HFF-Myc (cell line): ENCODE measurements at regions not wholly inside any gene's neighbourhood (a gene's known extent, or its start where the extent isn't known, plus 50 kb on each side); places are given as distances from the start of the nearest gene placed in this dataset.
"Not testable (repeated sequence)": the region's sequence is repeated elsewhere in the genome, so short reads cannot be mapped to it uniquely, and the experiment has no call there.

Experiments used
- DNase-seq: peaks from one replicate; pipeline ENCODE4 v3.0.0-alpha.2; 2011; ENCODE audit warnings: low read depth; ENCODE audit errors: extremely low read depth
- H3K4me3 ChIP-seq: replicated peaks from 2 replicates; pipeline ENCODE4 v1.5.1; 2011; ENCODE audit warnings: low read depth, mild to moderate bottlenecking, control low read depth, low read length
- TF ChIP-seq, protein P1 (sequence below): IDR thresholded peaks from 2 replicates; pipeline ENCODE4 v1.5.1; 2012; ENCODE audit warnings: mild to moderate bottlenecking, low read depth, low read length, control low read depth; ENCODE audit errors: missing control alignments

DNA sequence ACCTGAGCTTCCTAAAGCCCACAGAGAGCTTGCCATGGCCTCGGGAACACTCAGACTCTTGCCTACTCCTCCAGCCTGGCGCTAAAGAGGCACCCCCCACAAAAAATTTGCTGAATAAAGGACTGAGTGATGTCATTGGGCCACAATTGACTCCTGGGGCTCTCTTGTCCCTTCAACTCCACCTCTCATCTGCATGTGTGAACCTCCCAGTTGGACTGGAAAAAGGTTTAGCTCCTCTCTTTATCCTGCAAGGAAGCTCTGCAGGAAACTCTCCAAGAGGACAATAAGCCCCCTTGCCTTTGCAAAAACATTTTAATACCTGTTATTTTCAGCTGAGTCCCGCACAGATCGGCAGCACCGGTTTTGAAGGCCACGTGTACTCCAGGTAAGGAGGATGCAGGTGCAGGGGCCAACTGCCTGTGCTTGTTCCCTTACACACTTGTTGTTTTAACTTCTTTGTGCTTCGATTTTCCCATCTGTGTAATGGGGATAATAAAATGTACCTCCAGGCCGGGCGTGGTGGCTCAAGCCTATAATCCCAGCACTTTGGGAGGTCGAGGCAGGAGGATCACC is 107.3 kb downstream of the TFAP2C start:
- TF ChIP-seq, protein P1, sequence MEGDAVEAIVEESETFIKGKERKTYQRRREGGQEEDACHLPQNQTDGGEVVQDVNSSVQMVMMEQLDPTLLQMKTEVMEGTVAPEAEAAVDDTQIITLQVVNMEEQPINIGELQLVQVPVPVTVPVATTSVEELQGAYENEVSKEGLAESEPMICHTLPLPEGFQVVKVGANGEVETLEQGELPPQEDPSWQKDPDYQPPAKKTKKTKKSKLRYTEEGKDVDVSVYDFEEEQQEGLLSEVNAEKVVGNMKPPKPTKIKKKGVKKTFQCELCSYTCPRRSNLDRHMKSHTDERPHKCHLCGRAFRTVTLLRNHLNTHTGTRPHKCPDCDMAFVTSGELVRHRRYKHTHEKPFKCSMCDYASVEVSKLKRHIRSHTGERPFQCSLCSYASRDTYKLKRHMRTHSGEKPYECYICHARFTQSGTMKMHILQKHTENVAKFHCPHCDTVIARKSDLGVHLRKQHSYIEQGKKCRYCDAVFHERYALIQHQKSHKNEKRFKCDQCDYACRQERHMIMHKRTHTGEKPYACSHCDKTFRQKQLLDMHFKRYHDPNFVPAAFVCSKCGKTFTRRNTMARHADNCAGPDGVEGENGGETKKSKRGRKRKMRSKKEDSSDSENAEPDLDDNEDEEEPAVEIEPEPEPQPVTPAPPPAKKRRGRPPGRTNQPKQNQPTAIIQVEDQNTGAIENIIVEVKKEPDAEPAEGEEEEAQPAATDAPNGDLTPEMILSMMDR, result no peak
- no peak for DNase-seq
- no peak overlapping the region for H3K4me3 ChIP-seq

DNA sequence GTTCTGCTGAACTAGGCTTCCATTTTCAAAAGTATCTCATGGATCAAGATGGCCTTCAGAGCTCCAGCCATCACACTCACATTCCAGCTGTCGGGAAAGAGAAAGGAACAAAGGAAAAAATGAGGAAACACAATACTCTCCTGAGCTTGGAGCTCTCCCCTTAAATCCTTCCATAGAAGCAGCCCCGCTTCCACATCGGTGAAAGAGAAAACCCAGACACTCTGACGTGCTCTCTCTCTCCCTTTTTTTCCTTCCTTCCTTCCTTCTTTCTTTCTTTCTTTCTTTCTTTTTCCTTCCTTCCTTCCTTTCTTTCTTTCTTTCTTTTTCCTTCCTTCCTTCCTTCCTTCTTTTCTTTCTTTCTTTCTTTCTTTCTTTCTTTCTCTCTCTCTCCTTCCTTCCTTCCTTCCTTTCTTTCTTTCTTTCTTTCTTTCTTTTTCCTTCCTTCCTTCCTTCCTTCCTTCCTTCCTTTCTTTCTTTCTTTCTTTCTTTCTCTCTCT is 115.3 kb downstream of the TFAP2C start:
- not testable (repeated sequence) for H3K4me3 ChIP-seq, DNase-seq

DNA sequence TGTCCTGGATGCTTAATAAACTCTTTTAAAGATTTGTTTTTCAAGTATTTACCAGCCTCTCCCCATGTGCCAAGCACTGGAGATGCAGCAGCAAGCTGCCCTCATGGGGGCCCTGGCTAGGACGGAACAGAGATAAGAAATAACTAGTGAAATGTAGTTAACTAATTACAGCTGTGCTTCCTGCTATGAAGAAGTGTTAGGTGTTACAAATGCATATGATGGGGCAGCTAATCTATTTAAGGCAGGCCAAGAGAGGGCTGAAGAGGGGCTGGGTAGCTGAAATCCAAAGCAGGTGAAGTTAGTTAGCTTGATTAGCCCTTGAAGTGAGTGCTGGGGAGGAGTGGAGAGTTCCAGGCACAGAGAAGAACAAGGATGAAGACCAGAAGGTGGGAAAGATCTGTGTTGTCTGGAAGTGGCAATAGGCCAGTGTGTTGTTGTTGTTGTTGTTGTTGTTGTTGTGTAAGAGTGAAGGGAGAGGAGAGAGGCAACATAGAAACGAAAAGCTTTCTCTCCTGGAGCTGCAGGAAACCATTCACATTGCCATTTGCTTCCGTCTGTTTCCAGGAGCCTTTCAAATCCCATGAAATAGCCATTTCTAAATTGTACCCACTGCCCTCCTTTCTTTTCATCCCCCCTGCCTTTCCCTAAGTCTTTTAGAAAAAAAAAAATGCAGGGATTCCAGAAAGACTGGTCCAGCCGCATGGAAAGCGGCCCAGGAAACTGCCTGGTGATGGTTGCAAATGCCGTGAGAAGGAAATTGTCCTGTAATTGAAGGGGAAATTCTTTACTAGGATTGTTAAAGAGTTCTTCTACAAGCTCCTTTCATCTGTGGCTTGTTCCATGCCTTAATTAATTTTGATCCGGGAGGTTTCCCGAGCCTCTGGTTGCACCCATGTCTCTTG is 119.6 kb downstream of the TFAP2C start:
- DNase-seq, result no peak
- TF ChIP-seq, protein P1, result no peak
- H3K4me3 ChIP-seq, result no peak overlapping the region

DNA sequence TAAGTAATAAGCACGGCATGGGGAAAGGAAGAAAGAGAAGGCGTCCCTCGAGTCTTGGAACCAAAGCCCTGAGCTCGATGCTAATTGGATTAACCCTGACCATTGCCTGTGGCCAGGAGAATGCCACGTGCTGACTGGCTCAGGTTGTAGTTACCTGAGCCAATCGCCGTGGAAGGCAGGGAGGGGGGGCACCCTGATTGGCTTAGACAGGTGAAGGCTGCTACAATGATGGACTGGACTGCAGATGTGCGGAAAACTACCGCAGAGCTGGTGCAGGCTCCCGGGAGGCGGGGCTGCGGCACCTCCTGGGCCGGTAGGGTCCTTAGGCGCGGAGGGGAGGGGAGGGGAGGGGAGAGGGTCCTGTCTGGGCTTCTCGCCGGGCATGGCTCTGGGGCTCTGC is 121.3 kb downstream of the TFAP2C start:
- TF ChIP-seq, protein P1, result no peak
- H3K4me3 ChIP-seq, result no peak overlapping the region
- DNase-seq, result no peak

DNA sequence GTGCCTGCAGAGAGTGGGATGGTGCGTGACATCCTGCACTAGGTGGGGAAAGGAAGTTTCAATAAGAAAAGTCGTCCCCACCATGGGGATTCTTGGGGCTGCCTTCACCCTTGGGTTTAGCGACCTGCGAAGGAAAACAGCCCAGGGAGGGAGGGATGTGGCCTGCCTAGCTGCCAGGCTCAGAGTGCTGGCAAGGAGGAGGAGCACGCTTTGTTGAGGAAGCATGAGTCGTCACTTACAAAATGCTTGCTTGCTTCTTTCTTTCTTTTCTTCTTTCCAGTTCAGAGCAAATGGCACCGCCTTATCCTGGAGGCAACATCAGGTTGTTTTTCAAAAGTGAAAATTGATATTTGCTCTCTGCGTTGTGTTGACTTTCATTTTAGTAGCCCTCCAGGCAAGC is 123.2 kb downstream of the TFAP2C start:
- DNase-seq, result no peak
- no peak overlapping the region for H3K4me3 ChIP-seq

DNA sequence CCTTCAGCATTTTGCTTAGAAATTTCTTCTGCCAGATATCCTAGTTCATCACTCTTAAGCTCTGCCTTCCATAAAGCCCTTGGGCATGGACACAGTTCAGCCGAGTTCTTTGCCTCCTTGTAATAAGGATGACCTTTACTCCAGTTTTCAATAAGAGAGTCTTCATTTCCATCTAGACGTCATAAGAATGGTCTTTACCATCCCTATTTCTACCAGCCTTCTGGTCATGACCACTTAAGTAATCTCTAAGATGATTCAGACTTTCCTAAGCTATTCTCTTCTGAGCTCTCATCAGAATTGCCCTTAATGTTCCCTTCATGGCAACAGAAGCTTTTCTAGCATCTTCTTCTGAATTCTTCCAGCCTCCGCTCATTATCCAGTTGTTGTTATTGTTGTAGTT is 126.1 kb downstream of the TFAP2C start:
- no peak for DNase-seq

More for the DNA sequence above, 123.2 kb downstream of the TFAP2C start:
- TF ChIP-seq, protein P1, result no peak

DNA sequence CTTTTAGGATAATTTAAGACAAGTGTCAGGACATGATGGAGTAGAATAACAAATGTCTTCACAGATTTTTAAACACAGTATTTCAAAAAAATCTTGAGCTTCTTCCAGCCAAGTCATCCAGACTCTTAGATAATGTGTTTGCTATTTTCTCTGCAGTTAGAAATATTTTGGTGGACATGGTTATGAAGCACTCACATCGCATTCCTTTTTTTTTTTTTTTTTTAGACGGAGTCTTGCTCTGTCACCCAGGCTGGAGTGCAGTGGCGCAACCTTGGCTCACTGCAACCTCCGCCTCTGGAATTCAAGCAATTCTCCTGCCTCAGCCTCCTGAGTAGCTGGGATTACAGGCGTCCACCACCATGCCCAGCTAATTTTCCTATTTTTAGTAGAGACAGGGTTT is 127.6 kb downstream of the TFAP2C start:
- not testable (repeated sequence) for H3K4me3 ChIP-seq, DNase-seq

More for the DNA sequence above, 126.1 kb downstream of the TFAP2C start:
- TF ChIP-seq, protein P1, result no peak
- H3K4me3 ChIP-seq, result no peak overlapping the region
